Myocyte (in vitro differentiated cells): ENCODE measurements at regions not wholly inside any gene's neighbourhood (a gene's known extent, or its start where the extent isn't known, plus 50 kb on each side); places are given as distances from the start of the nearest gene placed in this dataset.

Source experiments
- DNase-seq: peaks from one replicate; pipeline ENCODE4 v3.0.0-alpha.2; 2012; ENCODE audit warnings: low read depth

- DNase-seq: no peak
Measured at GRCh38 chr5:139733698-139734538, 61.7 kb upstream of the PSD2 start.

GRCh38 chr5:139734539-139734916 is 61.1 kb upstream of the PSD2 start:
- no peak for DNase-seq

GRCh38 chr5:139738193-139739149 is 57.1 kb upstream of the PSD2 start:
- no peak for DNase-seq

- DNase-seq: peak; percentile 36
Measured at GRCh38 chr5:139739150-139739974, 56.2 kb upstream of the PSD2 start.

- DNase-seq: peak; percentile 58
Measured at GRCh38 chr5:139740138-139740991, 55.2 kb upstream of the PSD2 start.

GRCh38 chr5:139740992-139741672 is 54.5 kb upstream of the PSD2 start:
- no peak for DNase-seq

- DNase-seq: no peak
Measured at GRCh38 chr5:139741823-139742172, 53.8 kb upstream of the PSD2 start.

- DNase-seq: no peak
Measured at GRCh38 chr5:139742173-139742903, 53.3 kb upstream of the PSD2 start.

GRCh38 chr5:139743001-139743771 is 52.4 kb upstream of the PSD2 start:
- no peak for DNase-seq

GRCh38 chr5:139743804-139744203 is 51.8 kb upstream of the PSD2 start:
- DNase-seq: no peak

- DNase-seq: peak; percentile 95
Measured at GRCh38 chr5:139744471-139745131, 51.0 kb upstream of the PSD2 start.

- DNase-seq: peak; percentile 96
Measured at GRCh38 chr5:139745132-139745799, 50.3 kb upstream of the PSD2 start.

GRCh38 chr5:139745800-139746690 is 49.6 kb upstream of the PSD2 start:
- peak; percentile 89 for DNase-seq
